H1 (cell line): ENCODE measurements at regions not wholly inside any gene's neighbourhood (a gene's known extent, or its start where the extent isn't known, plus 50 kb on each side); places are given as distances from the start of the nearest gene placed in this dataset.

Experiments
- CTCF ChIA-PET: fragments of 300-600 bp; sonication (Branson Sonifier 250); formaldehyde crosslinking; loops from one replicate; lab custom pipeline; 2021; ENCODE audit not compliant: partially characterized antibody; lab: Charles Lee
- POLR2A ChIA-PET: fragments of 300-600 bp; sonication (Branson Sonifier 250); formaldehyde crosslinking; loops from one replicate; lab custom pipeline; 2021; ENCODE audit warnings: inconsistent platforms; ENCODE audit not compliant: partially characterized antibody; lab: Charles Lee
- DNase-seq, 2 experiments: peaks; one replicate each; pipeline versions ENCODE4 v3.0.0 to v3.0.0-alpha.2; 2010 to 2022; ENCODE audit warnings: low spot score in 2 of 2, low read depth in 1 of 2, mixed read lengths in 1 of 2
- FAIRE-seq: peaks from 2 replicates; lab custom pipeline; 2011; peaks lifted over from hg19 to GRCh38; lab: Jason Lieb, UNC
- H2AFZ ChIP-seq: 2 replicates; pipeline ENCODE4 v1.8.1; 2012; ENCODE audit warnings: low read length, inconsistent platforms
- H2AK5ac ChIP-seq: 2 replicates; pipeline ENCODE4 v1.6.1; 2013; ENCODE audit warnings: low read depth, low read length
- H2BK120ac ChIP-seq: replicated peaks from 2 replicates; pipeline ENCODE3; 2013; ENCODE audit warnings: low read depth, low read length, inconsistent platforms
- H2BK12ac ChIP-seq: 2 replicates; pipeline ENCODE4 v1.6.1; 2013; ENCODE audit warnings: low read depth, low read length
- H2BK15ac ChIP-seq: 2 replicates; pipeline ENCODE4 v1.6.1; 2013; ENCODE audit warnings: low read length
- H2BK20ac ChIP-seq: 2 replicates; pipeline ENCODE4 v1.6.1; 2013; ENCODE audit warnings: low read length
- H2BK5ac ChIP-seq: 2 replicates; pipeline ENCODE4 v1.6.1; 2013; ENCODE audit warnings: low read depth, low read length
- H3K14ac ChIP-seq: 2 replicates; pipeline ENCODE4 v1.6.1; 2013; ENCODE audit warnings: inconsistent platforms; ENCODE audit not compliant: insufficient read length
- H3K18ac ChIP-seq: 2 replicates; pipeline ENCODE4 v1.6.1; 2013; ENCODE audit warnings: low read length; ENCODE audit errors: extremely low read depth
- H3K23ac ChIP-seq: 2 replicates; pipeline ENCODE4 v1.6.1; 2013; ENCODE audit warnings: inconsistent platforms; ENCODE audit not compliant: insufficient read length
- H3K23me2 ChIP-seq: 2 replicates; pipeline ENCODE4 v1.6.1; 2013; ENCODE audit warnings: low read depth, low read length
- H3K27ac ChIP-seq: 2 replicates; pipeline ENCODE4 v1.6.1; 2011; ENCODE audit warnings: low read depth, low read length, inconsistent platforms
- H3K27me3 ChIP-seq, 4 experiments: replicated peaks in 1 of 4; 1 replicate in 1 of 4; 2 replicates in 3 of 4; pipeline versions ENCODE4 v1.6.1 to v1.8.1; 2011 to 2013; ENCODE audit warnings: low read length in 3 of 4, mild to moderate bottlenecking in 3 of 4, inconsistent platforms in 2 of 4, mixed read lengths in 2 of 4, moderate library complexity in 1 of 4; ENCODE audit not compliant: control insufficient read depth in 3 of 4, insufficient read depth in 3 of 4; ENCODE audit errors: extremely low read depth in 1 of 4
- H3K36me3 ChIP-seq, 4 experiments: 2 replicates each; pipeline versions ENCODE4 v1.6.1 to v1.8.1; 2011 to 2013; ENCODE audit warnings: mild to moderate bottlenecking in 4 of 4, low read length in 3 of 4, moderate library complexity in 2 of 4, control low read depth in 1 of 4, inconsistent platforms in 1 of 4; ENCODE audit not compliant: insufficient read depth in 4 of 4, control insufficient read depth in 2 of 4
- H3K4ac ChIP-seq: replicated peaks from 2 replicates; pipeline ENCODE3; 2013; ENCODE audit warnings: low read length, low read depth, mixed read lengths, inconsistent platforms; ENCODE audit not compliant: insufficient read length
- H3K4me1 ChIP-seq, 4 experiments: replicated peaks in 1 of 4; 1 replicate in 1 of 4; 2 replicates in 3 of 4; pipeline versions ENCODE4 v1.6.1 to v1.8.1; 2011 to 2013; ENCODE audit warnings: low read length in 3 of 4, inconsistent platforms in 2 of 4, mixed read lengths in 1 of 4; ENCODE audit not compliant: insufficient read depth in 4 of 4, control insufficient read depth in 3 of 4
- H3K4me2 ChIP-seq, 2 experiments: 2 replicates each; pipeline versions ENCODE4 v1.6.1 to v1.8.1; 2011 to 2013; ENCODE audit warnings: low read depth in 2 of 2, low read length in 2 of 2, control low read depth in 1 of 2, inconsistent platforms in 1 of 2, mild to moderate bottlenecking in 1 of 2; ENCODE audit not compliant: insufficient read depth in 1 of 2
- H3K4me3 ChIP-seq, 4 experiments: fragments of 200-600, 300-600 bp in 1 of 4; sonication (generic), shearing (Covaris generic), sonication (Bioruptor Twin) in 1 of 4; 2 replicates each; pipeline versions ENCODE4 v1.5.1 to v1.8.1; 2011 to 2016; ENCODE audit warnings: low read length in 4 of 4, low read depth in 3 of 4, control low read depth in 2 of 4, inconsistent platforms in 2 of 4, mild to moderate bottlenecking in 2 of 4, mixed read lengths in 1 of 4, moderate library complexity in 1 of 4; ENCODE audit not compliant: insufficient read depth in 2 of 4; ENCODE audit errors: extremely low read depth in 1 of 4
- H3K56ac ChIP-seq: replicated peaks from 2 replicates; pipeline ENCODE3; 2013; ENCODE audit warnings: low read depth, mild to moderate bottlenecking, mixed read lengths, low read length, inconsistent platforms; ENCODE audit not compliant: insufficient read length
- H3K79me1 ChIP-seq: 2 replicates; pipeline ENCODE4 v1.6.1; 2013; ENCODE audit warnings: low read depth, low read length, control low read depth
- H3K79me2 ChIP-seq, 2 experiments: 2 replicates each; pipeline versions ENCODE4 v1.6.1 to v1.8.1; 2012 to 2013; ENCODE audit warnings: low read length in 2 of 2, mild to moderate bottlenecking in 2 of 2, inconsistent platforms in 1 of 2; ENCODE audit not compliant: insufficient read depth in 2 of 2, control insufficient read depth in 1 of 2
- H3K9ac ChIP-seq, 4 experiments: replicated peaks in 1 of 4; 1 replicate in 1 of 4; 2 replicates in 3 of 4; pipeline versions ENCODE4 v1.6.1 to v1.8.1; 2011 to 2013; ENCODE audit warnings: low read depth in 3 of 4, low read length in 3 of 4, control low read depth in 2 of 4, mild to moderate bottlenecking in 2 of 4, moderate library complexity in 2 of 4, inconsistent platforms in 1 of 4; ENCODE audit errors: extremely low read depth in 1 of 4
- H3K9me3 ChIP-seq, 2 experiments: 2 replicates each; pipeline versions ENCODE4 v1.6.1 to v1.8.1; 2012 to 2013; ENCODE audit warnings: mild to moderate bottlenecking in 2 of 2, moderate library complexity in 2 of 2, control low read depth in 1 of 2, inconsistent platforms in 1 of 2, low read depth in 1 of 2, low read length in 1 of 2, mixed read lengths in 1 of 2; ENCODE audit not compliant: insufficient read depth in 2 of 2
- H4K20me1 ChIP-seq, 2 experiments: replicated peaks in 1 of 2; 2 replicates each; pipeline versions ENCODE3 to v1.8.1; 2011 to 2013; ENCODE audit warnings: inconsistent platforms in 2 of 2, low read length in 2 of 2, mild to moderate bottlenecking in 1 of 2; ENCODE audit not compliant: insufficient read depth in 2 of 2, control insufficient read depth in 1 of 2
- H4K5ac ChIP-seq: 2 replicates; pipeline ENCODE4 v1.6.1; 2013; ENCODE audit warnings: low read length, low read depth, mixed read lengths, inconsistent platforms; ENCODE audit not compliant: insufficient read length
- H4K8ac ChIP-seq: 2 replicates; pipeline ENCODE4 v1.8.0; 2013; ENCODE audit warnings: mild to moderate bottlenecking, moderate library complexity, low read length, inconsistent platforms; ENCODE audit not compliant: insufficient read depth; ENCODE audit errors: extremely low read depth
- H4K91ac ChIP-seq: replicated peaks from 2 replicates; pipeline ENCODE3; 2013; ENCODE audit warnings: low read length, mixed read lengths, inconsistent platforms; ENCODE audit not compliant: insufficient read length
- BACH1 ChIP-seq: IDR thresholded peaks from 2 replicates; pipeline ENCODE4 v1.6.1; 2012; ENCODE audit warnings: low read length, improper control_type of control experiment
- SIN3A ChIP-seq, 2 experiments: IDR thresholded peaks in 1 of 2; conservative IDR thresholded peaks in 1 of 2; 2 replicates each; pipeline ENCODE4 v1.6.1; 2011 to 2012; ENCODE audit warnings: low read length in 2 of 2, improper control_type of control experiment in 1 of 2, low read depth in 1 of 2, mild to moderate bottlenecking in 1 of 2
- WGBS, 2 experiments: shearing (Covaris generic) in 1 of 2; methylation state at CpG; one replicate each; pipeline versions ENCODE4 v1.1.6 to v1.1.7; 2013 to 2015; ENCODE audit warnings: low lambda C conversion rate in 2 of 2, mixed read lengths in 2 of 2, inconsistent platforms in 1 of 2, low coverage in 1 of 2, missing lambda C conversion rate in 1 of 2; ENCODE audit not compliant: insufficient replicate concordance in 2 of 2, insufficient coverage in 1 of 2, insufficient read length in 1 of 2; ENCODE audit errors: extremely low coverage in 1 of 2, missing lambda C conversion rate in 1 of 2; 5-methylcytosine and 5-hydroxymethylcytosine counted together

DNA sequence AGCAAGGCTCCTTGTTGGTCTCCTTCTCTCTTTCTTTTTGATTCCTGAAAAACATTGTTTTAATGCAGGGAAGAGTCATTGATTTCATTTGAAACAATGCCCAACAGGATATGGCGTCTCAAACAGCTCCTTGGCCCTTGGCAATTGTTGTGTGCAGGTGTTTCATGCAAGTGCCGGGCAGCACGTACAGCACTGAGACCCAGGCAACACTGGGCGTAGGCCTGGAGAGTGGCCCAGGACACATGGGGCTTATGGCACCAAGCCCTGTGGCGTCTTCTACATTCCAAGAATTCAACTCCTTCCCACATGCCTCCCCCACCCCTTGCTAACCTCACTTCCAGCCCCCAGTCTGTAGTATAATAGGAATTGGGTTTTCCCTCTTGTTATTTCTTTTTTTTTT, 230.4 kb downstream of the SPTSSA start (continued):
- no peak for TF ChIP-seq BACH1

DNA sequence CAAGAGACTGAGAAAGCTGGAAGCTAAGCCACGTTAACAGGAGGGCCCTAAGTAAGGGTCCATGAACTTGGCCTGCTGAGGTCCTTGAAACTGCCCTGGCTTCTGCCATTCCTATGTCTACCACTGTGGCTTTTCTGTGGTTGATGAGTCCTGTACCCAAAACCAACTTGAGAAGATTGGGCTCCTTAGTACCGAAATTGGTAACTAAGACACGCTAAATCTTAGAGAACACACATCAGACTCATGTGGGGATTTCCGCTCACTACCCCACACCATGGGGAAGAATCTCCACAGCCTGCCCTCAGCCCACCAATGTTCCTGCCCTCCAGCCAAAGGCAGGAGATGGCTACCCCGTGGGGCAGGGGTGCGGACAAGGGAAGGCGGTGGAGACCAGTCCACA, 232.9 kb downstream of the SPTSSA start:
- Histone ChIP-seq H3K14ac (no peak overlapping the region), H2AK5ac (no peak overlapping the region), H3K27me3 (no peaks in the 10 kb centered on the region), H2BK120ac (no peak overlapping the region), H4K8ac (no peak overlapping the region), H3K9me3 (no peaks in the 10 kb centered on the region), H3K23ac (no peak overlapping the region), H3K79me1 (no peaks in the 10 kb centered on the region), H2BK5ac (no peak overlapping the region), H3K36me3 (no peaks in the 10 kb centered on the region), H3K79me2 (no peaks in the 10 kb centered on the region), H3K27ac (no peak overlapping the region), H3K4me3 (no peak overlapping the region), H3K4me1 (peaks cover 0 to 3% (median 0%) of the 10 kb centered on the region in 4 experiments; a peak in 1 of 7 replicates), H3K23me2 (no peaks in the 10 kb centered on the region), H2BK12ac (no peak overlapping the region), H3K9ac (no peak overlapping the region), H4K91ac (no peak overlapping the region), H2AFZ (no peak overlapping the region), H2BK20ac (no peak overlapping the region), H3K18ac (no peak overlapping the region), H3K4ac (no peak overlapping the region), H4K20me1 (no peaks in the 10 kb centered on the region), H4K5ac (no peak overlapping the region), H3K56ac (no peak overlapping the region), H3K4me2 (no peak overlapping the region), H2BK15ac (no peak overlapping the region)
- 97% methylated on average over 7 of the region's 7 CpGs; no CpG with 5 or more reads in 1 of the 2 experiments for WGBS, 2 experiments
- no peak for FAIRE-seq
- ChIA-PET POLR2A (no interaction called here), CTCF (interaction anchor here (0.8 to 3.0 kb wide), 15 partner anchors 9 to 392 kb away, joined by 3 to 15 read pairs (median 4); no protein-coding TSS in a partner anchor)
- no peak for DNase-seq
- TF ChIP-seq SIN3A (conservative IDR thresholded peaks at IDR 0.05 in 1 of 2, IDR thresholded peaks at IDR 0.05 in 1 of 2; ENCODE audit: low read depth in 1 of 2, low read length in 2 of 2): no peak
